ENCODE measurements at regions not wholly inside any gene's neighbourhood (a gene's known extent, or its start where the extent isn't known, plus 50 kb on each side); places are given as distances from the start of the nearest gene placed in this dataset.

- H3K27ac ChIP-seq = no peak overlapping the region
- no peak overlapping the region for H3K4me3 ChIP-seq
- TF ChIP-seq, protein P1, sequence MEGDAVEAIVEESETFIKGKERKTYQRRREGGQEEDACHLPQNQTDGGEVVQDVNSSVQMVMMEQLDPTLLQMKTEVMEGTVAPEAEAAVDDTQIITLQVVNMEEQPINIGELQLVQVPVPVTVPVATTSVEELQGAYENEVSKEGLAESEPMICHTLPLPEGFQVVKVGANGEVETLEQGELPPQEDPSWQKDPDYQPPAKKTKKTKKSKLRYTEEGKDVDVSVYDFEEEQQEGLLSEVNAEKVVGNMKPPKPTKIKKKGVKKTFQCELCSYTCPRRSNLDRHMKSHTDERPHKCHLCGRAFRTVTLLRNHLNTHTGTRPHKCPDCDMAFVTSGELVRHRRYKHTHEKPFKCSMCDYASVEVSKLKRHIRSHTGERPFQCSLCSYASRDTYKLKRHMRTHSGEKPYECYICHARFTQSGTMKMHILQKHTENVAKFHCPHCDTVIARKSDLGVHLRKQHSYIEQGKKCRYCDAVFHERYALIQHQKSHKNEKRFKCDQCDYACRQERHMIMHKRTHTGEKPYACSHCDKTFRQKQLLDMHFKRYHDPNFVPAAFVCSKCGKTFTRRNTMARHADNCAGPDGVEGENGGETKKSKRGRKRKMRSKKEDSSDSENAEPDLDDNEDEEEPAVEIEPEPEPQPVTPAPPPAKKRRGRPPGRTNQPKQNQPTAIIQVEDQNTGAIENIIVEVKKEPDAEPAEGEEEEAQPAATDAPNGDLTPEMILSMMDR (IDR thresholded peaks at IDR 0.05) = no peak
- DNase-seq (ENCODE audit: low spot score) = no peak
These were observed 76.3 kb upstream of the LRRC7 start for GRCh38 chr1:69491416-69491815.

DNA sequence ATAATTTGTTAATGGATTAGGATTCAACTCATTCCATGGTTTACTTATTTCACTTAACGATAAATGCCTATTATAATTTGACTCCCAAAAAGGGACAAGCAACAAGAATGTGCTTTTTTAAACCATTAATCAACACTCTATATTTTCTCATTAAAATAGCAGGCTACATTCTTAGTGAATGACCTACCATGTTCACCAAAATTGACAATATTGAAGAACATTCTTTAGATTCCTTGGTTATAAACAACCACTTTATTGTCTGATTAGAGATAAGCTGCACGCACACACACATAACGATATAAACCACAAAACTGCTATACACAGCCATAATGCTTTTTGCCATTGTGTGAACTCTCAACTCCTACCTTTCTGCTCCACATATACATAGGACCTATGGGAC is 75.4 kb upstream of the LRRC7 start:
- no peak overlapping the region for H3K27ac ChIP-seq
- no peak overlapping the region for H3K4me3 ChIP-seq
- no peak for DNase-seq (ENCODE audit: low spot score)
- TF ChIP-seq, protein P1 (IDR thresholded peaks at IDR 0.05) = no peak

- DNase-seq (ENCODE audit: low spot score) = no peak
- no peak overlapping the region for H3K4me3 ChIP-seq
- no peak overlapping the region for H3K27ac ChIP-seq
- TF ChIP-seq, protein P1 (IDR thresholded peaks at IDR 0.05) = no peak
These were observed 73.5 kb upstream of the LRRC7 start for GRCh38 chr1:69494221-69494620.

DNA sequence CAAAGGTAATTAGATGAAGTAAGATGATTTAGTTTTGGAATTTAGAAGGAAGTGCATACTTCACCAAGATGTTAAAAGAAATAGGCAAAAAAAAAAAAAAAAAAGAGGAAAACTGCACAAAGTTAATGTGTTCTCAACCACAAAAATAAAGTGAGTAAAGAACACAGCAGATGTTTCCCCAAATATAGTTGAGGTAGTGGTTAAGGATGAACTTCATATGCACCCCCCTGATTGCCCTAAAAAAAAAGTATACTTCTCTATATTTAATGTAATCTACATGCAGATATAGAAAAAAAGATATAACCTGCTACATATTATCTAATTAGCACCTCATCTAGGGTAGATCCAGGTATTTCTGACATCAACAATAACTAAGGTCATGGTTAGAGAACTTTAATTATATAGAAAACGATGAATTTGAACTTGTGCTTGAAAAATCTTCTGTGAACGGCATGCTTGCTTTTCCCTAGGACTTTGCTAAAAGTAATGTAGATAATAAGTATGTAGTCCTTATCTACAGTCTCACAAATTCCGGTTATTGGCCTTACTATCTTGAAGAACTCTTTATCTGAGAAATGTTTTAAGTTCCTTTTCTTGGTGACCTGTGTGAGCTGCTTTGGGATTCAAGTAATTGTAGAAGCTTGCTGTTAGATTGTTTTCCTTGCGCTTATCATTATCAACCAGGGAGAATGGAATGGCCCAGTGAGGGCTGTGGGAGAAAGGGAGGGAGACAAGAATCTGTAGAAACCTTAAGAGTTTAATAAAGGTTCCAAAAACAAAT is 70.1 kb upstream of the LRRC7 start:
- TF ChIP-seq, protein P1 (IDR thresholded peaks at IDR 0.05) = no peak
- Histone ChIP-seq H3K4me3 (no peak overlapping the region), H3K27ac (no peak overlapping the region)
- no peak for DNase-seq (ENCODE audit: low spot score)

DNA sequence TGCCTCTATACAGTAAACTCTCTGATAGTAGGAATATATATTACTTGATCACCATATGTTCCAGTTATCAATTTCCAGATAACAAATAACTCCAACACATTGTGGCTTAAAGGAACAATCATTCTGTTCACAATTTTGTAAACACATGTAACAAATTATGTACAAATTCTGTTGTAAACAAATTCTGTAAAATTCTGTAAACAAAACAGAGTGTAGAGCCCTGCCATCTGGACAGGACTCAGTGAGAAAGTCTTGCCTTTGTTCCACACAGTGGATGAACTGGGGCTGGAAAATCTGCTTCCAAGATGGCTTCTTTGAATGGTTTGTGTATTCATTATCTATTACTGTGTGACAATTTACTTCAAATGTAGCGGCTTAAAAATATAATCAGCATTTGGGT is 69.0 kb upstream of the LRRC7 start:
- Histone ChIP-seq H3K4me3 (no peak overlapping the region), H3K27ac (no peak overlapping the region)
- DNase-seq (ENCODE audit: low spot score) = no peak
- TF ChIP-seq, protein P1 (IDR thresholded peaks at IDR 0.05) = no peak

DNA sequence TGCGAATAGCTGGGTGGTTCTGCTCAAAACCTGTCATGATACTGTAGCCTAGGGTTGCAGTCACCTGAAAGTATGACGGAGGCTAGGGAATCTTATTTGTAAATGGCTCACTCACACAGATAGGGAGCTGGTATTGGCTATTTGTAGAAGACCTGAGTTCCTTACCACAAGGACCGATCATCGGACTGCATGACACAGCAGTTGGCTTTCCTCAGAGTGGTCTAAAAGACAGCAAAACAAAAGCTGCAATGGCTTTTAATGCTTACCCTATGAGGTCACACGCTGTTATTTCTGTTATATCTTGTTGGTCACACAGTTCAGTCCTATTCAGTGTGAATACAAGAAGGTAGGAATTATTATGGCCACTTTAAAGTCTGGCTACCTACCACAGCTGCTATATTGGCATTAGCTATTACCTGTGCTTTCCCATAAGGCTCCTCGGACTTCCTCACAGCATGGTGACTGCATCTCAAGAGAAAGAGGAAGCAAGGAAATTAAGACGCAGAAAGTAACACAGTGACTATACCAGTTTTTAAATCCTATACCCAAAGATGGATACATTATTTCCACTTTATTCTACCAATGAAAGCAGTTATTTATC is 68.4 kb upstream of the LRRC7 start:
- Histone ChIP-seq H3K4me3 (no peak overlapping the region), H3K27ac (no peak overlapping the region)
- DNase-seq (ENCODE audit: low spot score) = no peak
- TF ChIP-seq, protein P1 (IDR thresholded peaks at IDR 0.05) = no peak

GRCh38 chr1:69502991-69503390 is 64.7 kb upstream of the LRRC7 start:
- no peak overlapping the region for H3K27ac ChIP-seq
- H3K4me3 ChIP-seq = no peak overlapping the region
- TF ChIP-seq, protein P1 (IDR thresholded peaks at IDR 0.05) = no peak
- no peak for DNase-seq (ENCODE audit: low spot score)
